ENCODE measurements at regions not wholly inside any gene's neighbourhood (a gene's known extent, or its start where the extent isn't known, plus 50 kb on each side); places are given as distances from the start of the nearest gene placed in this dataset.

DNA sequence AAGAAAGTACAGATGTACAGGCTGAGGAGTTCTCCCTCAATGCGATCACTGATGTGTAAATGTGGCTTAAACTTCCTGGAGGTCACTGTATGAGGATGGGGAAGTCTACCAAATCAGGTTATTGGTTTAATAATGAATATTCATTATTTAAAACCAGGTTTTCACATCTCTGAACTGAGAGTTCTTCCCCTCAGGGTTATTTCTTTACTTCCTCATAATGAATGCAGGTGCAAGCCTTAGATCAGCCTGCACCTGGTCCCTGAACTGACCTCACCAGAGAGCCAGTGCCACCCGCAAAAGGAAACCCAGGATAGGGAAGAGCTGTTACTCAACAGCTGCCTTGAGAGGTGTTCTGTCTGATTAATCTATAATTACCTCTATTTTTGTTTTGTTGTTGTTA is 369.0 kb downstream of the EPHA4 start:
- no peaks in the 10 kb centered on the region for H3K27me3 ChIP-seq (ENCODE audit: control insufficient read depth in 2 of 2, insufficient read depth in 2 of 2, low read length in 2 of 2)
- no peak overlapping the region for H3K4me3 Mint-ChIP-seq
- DNase-seq (no peak), ATAC-seq (peak; percentile 38)
- ChIA-PET CTCF (no interaction called here), POLR2A (no interaction called here)
- H3K9me3 ChIP-seq (ENCODE audit: control insufficient read depth in 2 of 3, low read length in 3 of 3) = no peaks in the 10 kb centered on the region
- no peaks in the 10 kb centered on the region for H3K36me3 Mint-ChIP-seq
- H3K27ac ChIP-seq (ENCODE audit: low read depth, low read length) = no peak overlapping the region
- intact Hi-C loops (cut with micrococcal nuclease) = no loop called here
- H3K9me3 Mint-ChIP-seq = peaks cover 0 to 1% (median 0%) of the 10 kb centered on the region in 11 donors
- H3K27ac Mint-ChIP-seq = no peak overlapping the region
- no peaks in the 10 kb centered on the region for H3K4me1 Mint-ChIP-seq
- peaks cover 0 to 5% (median 0%) of the 10 kb centered on the region in 5 donors for H3K27me3 Mint-ChIP-seq
- H3K4me3 ChIP-seq (ENCODE audit: low read length) = no peak overlapping the region
- no peaks in the 10 kb centered on the region for H3K36me3 ChIP-seq (ENCODE audit: control insufficient read depth in 2 of 3, insufficient read depth in 3 of 3, low read length in 3 of 3)
- no peaks in the 10 kb centered on the region for H3K4me1 ChIP-seq (ENCODE audit: control insufficient read depth in 2 of 2, insufficient read depth in 2 of 2, low read length in 2 of 2)

DNA sequence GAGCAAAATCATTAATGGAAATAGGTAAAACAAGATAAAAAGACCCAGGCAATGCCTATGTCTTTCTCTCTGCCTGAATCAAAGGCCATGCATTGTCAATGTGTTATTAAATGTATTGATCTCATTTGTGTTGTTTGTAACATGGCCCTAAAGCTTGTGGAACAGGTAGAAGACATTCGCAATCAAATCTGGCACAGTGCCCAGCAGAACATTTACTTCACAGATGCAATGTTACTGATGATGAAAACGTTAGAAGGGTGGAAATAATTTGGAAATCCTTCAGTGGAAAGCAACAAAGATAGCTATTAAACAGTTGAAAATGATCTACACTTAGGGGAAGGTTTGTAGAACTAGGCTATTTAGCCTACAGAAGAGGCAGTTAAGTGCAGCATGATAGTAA is 368.2 kb downstream of the EPHA4 start:
- CTCF ChIA-PET = no interaction called here
- H3K36me3 Mint-ChIP-seq = no peaks in the 10 kb centered on the region
- no peak for ATAC-seq

DNA sequence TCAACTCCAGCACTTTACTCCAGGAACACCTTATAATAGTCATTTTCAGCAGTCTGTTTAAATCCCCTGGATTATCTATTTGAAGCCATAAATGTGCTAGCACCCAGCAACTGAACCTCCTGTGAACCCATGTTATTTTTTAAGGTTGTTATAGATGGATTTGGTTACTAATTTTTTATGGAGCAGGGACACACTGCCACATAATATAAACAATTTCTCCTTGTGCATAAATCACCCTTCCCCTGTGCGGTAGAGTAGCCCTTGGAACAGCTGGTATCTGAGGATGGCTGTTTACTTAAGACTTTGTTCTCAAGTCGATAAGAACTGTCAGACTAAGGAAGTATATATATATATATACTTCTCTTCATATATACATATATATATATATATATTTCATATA is 367.4 kb downstream of the EPHA4 start:
- POLR2A ChIA-PET = no interaction called here

More for the DNA sequence above, 368.2 kb downstream of the EPHA4 start:
- Histone ChIP-seq H3K36me3 (ENCODE audit: control insufficient read depth in 2 of 3, insufficient read depth in 3 of 3, low read length in 3 of 3) (no peaks in the 10 kb centered on the region), H3K27me3 (ENCODE audit: control insufficient read depth in 2 of 2, insufficient read depth in 2 of 2, low read length in 2 of 2) (no peaks in the 10 kb centered on the region), H3K4me3 (ENCODE audit: low read length) (no peak overlapping the region), H3K9me3 (ENCODE audit: control insufficient read depth in 2 of 3, low read length in 3 of 3) (no peaks in the 10 kb centered on the region), H3K4me1 (ENCODE audit: control insufficient read depth in 2 of 2, insufficient read depth in 2 of 2, low read length in 2 of 2) (no peaks in the 10 kb centered on the region), H3K27ac (ENCODE audit: low read depth, low read length) (no peak overlapping the region)
- no peak for DNase-seq
- H3K9me3 Mint-ChIP-seq = peaks cover 0 to 1% (median 0%) of the 10 kb centered on the region in 11 donors
- no peak overlapping the region for H3K27ac Mint-ChIP-seq
- H3K4me3 Mint-ChIP-seq = no peak overlapping the region
- intact Hi-C loops (cut with micrococcal nuclease) = no loop called here
- H3K27me3 Mint-ChIP-seq = peaks cover 0 to 5% (median 0%) of the 10 kb centered on the region in 5 donors
- POLR2A ChIA-PET = no interaction called here
- no peaks in the 10 kb centered on the region for H3K4me1 Mint-ChIP-seq

DNA sequence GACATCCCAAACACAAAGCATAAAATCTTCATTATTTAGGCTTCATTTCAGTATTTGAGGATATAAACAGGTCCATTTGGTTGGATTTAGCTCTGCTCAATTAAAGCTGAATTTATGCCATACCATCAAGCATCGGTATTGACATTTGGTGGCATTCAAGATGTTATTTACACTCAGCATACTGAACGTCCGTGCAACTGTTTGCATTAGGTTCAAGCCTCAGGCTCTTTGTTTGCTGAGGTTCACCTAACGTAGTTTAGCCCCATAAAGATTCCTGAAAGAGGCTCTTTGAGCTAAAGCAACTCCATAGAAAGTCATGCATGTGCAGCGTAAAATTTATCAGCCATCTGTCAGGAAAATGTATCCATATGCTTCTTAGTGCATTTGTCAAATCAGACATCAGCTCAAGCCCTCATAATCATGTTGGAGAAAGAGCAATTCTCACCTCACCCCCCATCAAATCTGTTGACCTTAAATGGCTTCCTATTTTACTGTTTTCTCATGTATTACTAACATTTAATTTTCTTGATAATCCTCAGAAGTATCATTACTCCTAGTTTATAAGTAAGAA is 366.9 kb downstream of the EPHA4 start:
- no peak for DNase-seq
- no peak overlapping the region for H3K27ac ChIP-seq (ENCODE audit: low read depth, low read length)
- H3K9me3 ChIP-seq (ENCODE audit: control insufficient read depth in 2 of 3, low read length in 3 of 3) = no peaks in the 10 kb centered on the region
- no peaks in the 10 kb centered on the region for H3K27me3 ChIP-seq (ENCODE audit: control insufficient read depth in 2 of 2, insufficient read depth in 2 of 2, low read length in 2 of 2)
- no peak for ATAC-seq
- no peak overlapping the region for H3K27ac Mint-ChIP-seq
- H3K4me1 ChIP-seq (ENCODE audit: control insufficient read depth in 2 of 2, insufficient read depth in 2 of 2, low read length in 2 of 2) = no peaks in the 10 kb centered on the region
- intact Hi-C loops (cut with micrococcal nuclease) = no loop called here
- peaks cover 0 to 5% (median 0%) of the 10 kb centered on the region in 5 donors for H3K27me3 Mint-ChIP-seq
- no peak overlapping the region for H3K4me3 ChIP-seq (ENCODE audit: low read length)
- no peaks in the 10 kb centered on the region for H3K4me1 Mint-ChIP-seq
- no peaks in the 10 kb centered on the region for H3K36me3 ChIP-seq (ENCODE audit: control insufficient read depth in 2 of 3, insufficient read depth in 3 of 3, low read length in 3 of 3)
- H3K9me3 Mint-ChIP-seq = peaks cover 0 to 1% (median 0%) of the 10 kb centered on the region in 11 donors
- ChIA-PET CTCF (no interaction called here), POLR2A (no interaction called here)
- H3K36me3 Mint-ChIP-seq = no peaks in the 10 kb centered on the region
- no peak overlapping the region for H3K4me3 Mint-ChIP-seq

More for the DNA sequence above, 367.4 kb downstream of the EPHA4 start:
- no peak overlapping the region for H3K4me3 Mint-ChIP-seq
- intact Hi-C loops (cut with micrococcal nuclease) = no loop called here
- H3K27me3 ChIP-seq (ENCODE audit: control insufficient read depth in 2 of 2, insufficient read depth in 2 of 2, low read length in 2 of 2) = no peaks in the 10 kb centered on the region
- no peaks in the 10 kb centered on the region for H3K36me3 ChIP-seq (ENCODE audit: control insufficient read depth in 2 of 3, insufficient read depth in 3 of 3, low read length in 3 of 3)
- peaks cover 0 to 1% (median 0%) of the 10 kb centered on the region in 11 donors for H3K9me3 Mint-ChIP-seq
- H3K36me3 Mint-ChIP-seq = no peaks in the 10 kb centered on the region
- H3K27ac Mint-ChIP-seq = no peak overlapping the region
- H3K27ac ChIP-seq (ENCODE audit: low read depth, low read length) = no peak overlapping the region
- ATAC-seq = no peak
- peaks cover 0 to 5% (median 0%) of the 10 kb centered on the region in 5 donors for H3K27me3 Mint-ChIP-seq
- H3K4me1 Mint-ChIP-seq = no peaks in the 10 kb centered on the region
- no peak overlapping the region for H3K4me3 ChIP-seq (ENCODE audit: low read length)
- no peak for DNase-seq
- CTCF ChIA-PET = no interaction called here
- H3K4me1 ChIP-seq (ENCODE audit: control insufficient read depth in 2 of 2, insufficient read depth in 2 of 2, low read length in 2 of 2) = no peaks in the 10 kb centered on the region
- H3K9me3 ChIP-seq (ENCODE audit: control insufficient read depth in 2 of 3, low read length in 3 of 3) = no peaks in the 10 kb centered on the region

DNA sequence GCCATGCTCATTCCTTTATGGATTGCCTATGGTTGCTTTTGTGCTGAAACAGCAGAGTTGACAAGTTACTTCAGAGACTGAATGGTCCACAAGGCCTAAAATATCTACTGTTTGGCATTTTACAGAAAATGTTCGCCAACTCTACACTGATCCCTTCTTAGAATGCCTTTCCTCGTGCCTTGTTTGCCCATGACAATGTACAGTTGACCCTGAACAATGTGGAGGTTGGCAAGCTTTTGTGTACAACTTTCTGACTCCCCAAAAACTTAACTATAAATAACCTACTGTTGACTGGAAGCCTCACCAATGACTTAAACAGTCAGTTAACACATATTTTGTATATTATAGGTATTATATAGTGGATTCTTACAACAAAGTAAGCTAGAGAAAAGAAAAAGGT is 361.4 kb downstream of the EPHA4 start:
- no peak for ATAC-seq
- intact Hi-C loops (cut with micrococcal nuclease) = no loop called here
- peaks cover 0 to 13% (median 11%) of the 10 kb centered on the region in 7 donors for H3K4me1 Mint-ChIP-seq

DNA sequence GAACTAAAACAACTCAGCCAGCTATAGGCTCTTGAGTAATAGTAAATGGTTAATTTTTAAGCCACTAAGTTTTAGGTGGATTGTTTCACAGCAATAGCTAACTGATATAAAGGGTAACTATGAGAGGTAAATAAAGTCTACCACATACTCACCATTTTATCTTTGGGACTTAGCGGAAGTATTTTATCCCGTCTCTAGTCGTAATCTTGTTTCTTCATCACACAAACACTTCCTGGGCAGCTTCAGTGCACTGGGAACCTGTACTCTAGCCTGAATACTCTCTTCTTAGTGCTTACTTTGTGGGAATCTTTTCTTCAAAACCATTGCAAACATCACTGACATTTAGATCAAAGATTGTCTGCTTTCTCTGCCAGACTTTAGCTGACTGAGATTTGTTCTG is 360.5 kb downstream of the EPHA4 start:
- Histone ChIP-seq H3K4me1 (ENCODE audit: control insufficient read depth in 2 of 2, insufficient read depth in 2 of 2, low read length in 2 of 2) (no peaks in the 10 kb centered on the region), H3K4me3 (ENCODE audit: low read length) (no peak overlapping the region), H3K9me3 (ENCODE audit: control insufficient read depth in 2 of 3, low read length in 3 of 3) (no peaks in the 10 kb centered on the region), H3K27me3 (ENCODE audit: control insufficient read depth in 2 of 2, insufficient read depth in 2 of 2, low read length in 2 of 2) (no peaks in the 10 kb centered on the region), H3K36me3 (ENCODE audit: control insufficient read depth in 2 of 3, insufficient read depth in 3 of 3, low read length in 3 of 3) (no peaks in the 10 kb centered on the region), H3K27ac (ENCODE audit: low read depth, low read length) (no peak overlapping the region)
- ATAC-seq (no peak), DNase-seq (no peak)
- ChIA-PET POLR2A (no interaction called here), CTCF (no interaction called here)
- no peak overlapping the region for H3K4me3 Mint-ChIP-seq
- H3K27me3 Mint-ChIP-seq = no peaks in the 10 kb centered on the region
- peaks cover 0 to 13% (median 11%) of the 10 kb centered on the region in 7 donors for H3K4me1 Mint-ChIP-seq
- peak overlapping the region in 1 of 9 donors; percentile 1 for H3K27ac Mint-ChIP-seq
- H3K36me3 Mint-ChIP-seq = no peaks in the 10 kb centered on the region
- intact Hi-C loops (cut with micrococcal nuclease) = no loop called here
- H3K9me3 Mint-ChIP-seq = no peaks in the 10 kb centered on the region

More for the DNA sequence above, 361.4 kb downstream of the EPHA4 start:
- Histone ChIP-seq H3K4me1 (ENCODE audit: control insufficient read depth in 2 of 2, insufficient read depth in 2 of 2, low read length in 2 of 2) (no peaks in the 10 kb centered on the region), H3K36me3 (ENCODE audit: control insufficient read depth in 2 of 3, insufficient read depth in 3 of 3, low read length in 3 of 3) (no peaks in the 10 kb centered on the region), H3K9me3 (ENCODE audit: control insufficient read depth in 2 of 3, low read length in 3 of 3) (no peaks in the 10 kb centered on the region), H3K4me3 (ENCODE audit: low read length) (no peak overlapping the region), H3K27ac (ENCODE audit: low read depth, low read length) (no peak overlapping the region), H3K27me3 (ENCODE audit: control insufficient read depth in 2 of 2, insufficient read depth in 2 of 2, low read length in 2 of 2) (no peaks in the 10 kb centered on the region)
- Mint-ChIP-seq H3K36me3 (no peaks in the 10 kb centered on the region), H3K27ac (no peak overlapping the region), H3K4me3 (no peak overlapping the region), H3K27me3 (no peaks in the 10 kb centered on the region), H3K9me3 (no peaks in the 10 kb centered on the region)
- DNase-seq = no peak
- CTCF ChIA-PET = no interaction called here
- POLR2A ChIA-PET = no interaction called here

DNA sequence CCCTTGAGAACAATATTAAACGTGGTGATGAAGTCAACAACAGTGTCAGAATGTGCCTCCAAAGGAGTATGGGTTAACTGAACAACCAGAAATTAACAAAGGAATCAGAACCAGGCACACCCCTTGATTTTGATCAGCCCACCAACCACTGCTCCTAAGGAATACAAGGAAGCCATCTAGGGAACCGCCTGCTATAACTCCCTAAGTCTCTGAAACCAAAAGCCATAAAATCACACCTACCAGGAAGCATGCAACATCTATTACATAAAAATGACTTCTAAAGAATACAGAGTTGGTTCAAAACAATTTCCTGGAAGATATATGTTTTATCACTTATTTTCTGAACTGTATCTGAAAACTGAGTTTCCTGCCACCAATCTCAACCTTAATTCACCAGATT is 360.0 kb downstream of the EPHA4 start:
- POLR2A ChIA-PET = no interaction called here
- Histone ChIP-seq H3K4me1 (ENCODE audit: control insufficient read depth in 2 of 2, insufficient read depth in 2 of 2, low read length in 2 of 2) (no peaks in the 10 kb centered on the region), H3K27me3 (ENCODE audit: control insufficient read depth in 2 of 2, insufficient read depth in 2 of 2, low read length in 2 of 2) (no peaks in the 10 kb centered on the region), H3K9me3 (ENCODE audit: control insufficient read depth in 2 of 3, low read length in 3 of 3) (no peaks in the 10 kb centered on the region), H3K36me3 (ENCODE audit: control insufficient read depth in 2 of 3, insufficient read depth in 3 of 3, low read length in 3 of 3) (no peaks in the 10 kb centered on the region), H3K27ac (ENCODE audit: low read depth, low read length) (no peak overlapping the region), H3K4me3 (ENCODE audit: low read length) (no peak overlapping the region)
- CTCF ChIA-PET = no interaction called here
- no peak for ATAC-seq
- DNase-seq = peak in 1 of 9 donors; percentile 2
- Mint-ChIP-seq H3K4me3 (no peak overlapping the region), H3K4me1 (peaks cover 0 to 13% (median 11%) of the 10 kb centered on the region in 7 donors), H3K36me3 (no peaks in the 10 kb centered on the region), H3K27me3 (no peaks in the 10 kb centered on the region), H3K9me3 (no peaks in the 10 kb centered on the region), H3K27ac (peak overlapping the region in 4 of 9 donors; percentile 1 to 27 (median 8))
- intact Hi-C loops (cut with micrococcal nuclease) = no loop called here
